OCI-LY3 (cell line): ENCODE measurements at regions not wholly inside any gene's neighbourhood (a gene's known extent, or its start where the extent isn't known, plus 50 kb on each side); places are given as distances from the start of the nearest gene placed in this dataset.

ENCODE experiments used
- H2AFZ ChIP-seq: fragments of 200-600, 300-600 bp; shearing (Covaris generic); 2 replicates; pipeline ENCODE4 v1.6.0; 2014; ENCODE audit warnings: antibody characterized with exemption, low read depth, low read length
- H3K27ac ChIP-seq: fragments of 200-600, 300-600 bp; sonication (generic); 2 replicates; pipeline ENCODE4 v1.5.1; 2014; ENCODE audit warnings: mild to moderate bottlenecking, low read length, moderate library complexity, mixed read lengths
- H3K27me3 ChIP-seq: fragments of 200-600, 300-600 bp; sonication (generic); 2 replicates; pipeline ENCODE4 v1.6.1; 2014; ENCODE audit warnings: low read depth, low read length, mixed read lengths
- H3K36me3 ChIP-seq: fragments of 200-600, 300-600 bp; sonication (generic); replicated peaks from 2 replicates; pipeline ENCODE3; 2014; ENCODE audit warnings: low read depth, low read length, mixed read lengths
- H3K4me1 ChIP-seq: fragments of 300-600, 200-600 bp; sonication (generic); 2 replicates; pipeline ENCODE4 v1.6.1; 2014; ENCODE audit warnings: low read length, mixed read lengths
- H3K4me2 ChIP-seq: fragments of 200-600, 300-600 bp; sonication (generic); 2 replicates; pipeline ENCODE4 v1.6.1; 2014; ENCODE audit warnings: low read length, mixed read lengths
- H3K4me3 ChIP-seq: fragments of 300-600, 200-600 bp; sonication (generic); 2 replicates; pipeline ENCODE4 v1.5.1; 2014; ENCODE audit warnings: antibody characterized with exemption, mild to moderate bottlenecking, low read length, moderate library complexity
- H3K79me2 ChIP-seq: fragments of 300-600, 200-600 bp; shearing (Covaris generic); 2 replicates; pipeline ENCODE4 v1.6.1; 2014; ENCODE audit warnings: mild to moderate bottlenecking, low read length, mixed read lengths
- H3K9ac ChIP-seq: fragments of 300-600, 200-600 bp; shearing (Covaris generic); 2 replicates; pipeline ENCODE4 v1.6.0; 2014; ENCODE audit warnings: mild to moderate bottlenecking, low read length, moderate library complexity
- H3K9me3 ChIP-seq: fragments of 200-600, 300-600 bp; shearing (Covaris generic); 2 replicates; pipeline ENCODE4 v1.6.1; 2014; ENCODE audit warnings: low read length, mixed read lengths; ENCODE audit not compliant: insufficient read depth
- H4K20me1 ChIP-seq: fragments of 200-600, 300-600 bp; sonication (generic); 2 replicates; pipeline ENCODE4 v1.6.1; 2016; ENCODE audit warnings: low read length, mixed read lengths; ENCODE audit not compliant: insufficient read depth
- EZH2phosphoT487 ChIP-seq: fragments of 200-600 bp; shearing (Covaris generic); IDR thresholded peaks from 2 replicates; pipeline ENCODE4 v1.6.1; 2018; ENCODE audit warnings: antibody characterized with exemption, mixed run types, low read depth
- TF ChIP-seq, protein P1 (sequence below): fragments of 200-600, 300-600 bp; sonication (generic); IDR thresholded peaks from 2 replicates; pipeline ENCODE4 v1.5.1; 2014; ENCODE audit warnings: antibody characterized with exemption, low read length, low read depth

DNA sequence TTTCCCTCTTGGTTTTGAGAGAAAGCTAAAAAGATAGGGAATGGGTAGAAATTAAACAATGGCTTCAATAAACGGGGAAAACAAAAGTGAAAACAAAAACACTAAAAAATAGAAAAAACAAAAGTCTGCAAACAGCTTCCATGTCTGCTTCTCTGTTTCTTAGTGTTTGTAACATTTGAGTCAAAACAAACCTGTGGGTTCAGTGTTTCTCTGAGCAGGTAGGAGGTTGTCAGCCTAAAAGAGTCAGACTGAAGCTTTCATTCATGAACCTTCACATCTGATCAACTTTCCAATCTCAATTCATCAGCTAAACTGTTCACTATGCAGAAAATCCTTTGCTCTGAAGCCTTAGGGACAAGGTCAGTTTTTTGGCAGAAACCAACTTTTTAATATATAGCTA lies 102.5 kb upstream of the ADAMTS16 start:
- Histone ChIP-seq H3K27me3 (no peaks in the 10 kb centered on the region), H3K4me1 (peaks cover 14% of the 10 kb centered on the region), H3K4me3 (no peak overlapping the region), H2AFZ (no peak overlapping the region), H3K79me2 (no peaks in the 10 kb centered on the region), H3K27ac (no peak overlapping the region), H3K9me3 (peaks cover 19% of the 10 kb centered on the region), H4K20me1 (no peaks in the 10 kb centered on the region), H3K9ac (no peak overlapping the region), H3K4me2 (no peak overlapping the region), H3K36me3 (peaks cover 35% of the 10 kb centered on the region)
- TF ChIP-seq, protein P1, sequence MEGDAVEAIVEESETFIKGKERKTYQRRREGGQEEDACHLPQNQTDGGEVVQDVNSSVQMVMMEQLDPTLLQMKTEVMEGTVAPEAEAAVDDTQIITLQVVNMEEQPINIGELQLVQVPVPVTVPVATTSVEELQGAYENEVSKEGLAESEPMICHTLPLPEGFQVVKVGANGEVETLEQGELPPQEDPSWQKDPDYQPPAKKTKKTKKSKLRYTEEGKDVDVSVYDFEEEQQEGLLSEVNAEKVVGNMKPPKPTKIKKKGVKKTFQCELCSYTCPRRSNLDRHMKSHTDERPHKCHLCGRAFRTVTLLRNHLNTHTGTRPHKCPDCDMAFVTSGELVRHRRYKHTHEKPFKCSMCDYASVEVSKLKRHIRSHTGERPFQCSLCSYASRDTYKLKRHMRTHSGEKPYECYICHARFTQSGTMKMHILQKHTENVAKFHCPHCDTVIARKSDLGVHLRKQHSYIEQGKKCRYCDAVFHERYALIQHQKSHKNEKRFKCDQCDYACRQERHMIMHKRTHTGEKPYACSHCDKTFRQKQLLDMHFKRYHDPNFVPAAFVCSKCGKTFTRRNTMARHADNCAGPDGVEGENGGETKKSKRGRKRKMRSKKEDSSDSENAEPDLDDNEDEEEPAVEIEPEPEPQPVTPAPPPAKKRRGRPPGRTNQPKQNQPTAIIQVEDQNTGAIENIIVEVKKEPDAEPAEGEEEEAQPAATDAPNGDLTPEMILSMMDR = no peak
- TF ChIP-seq EZH2phosphoT487 = no peak

DNA sequence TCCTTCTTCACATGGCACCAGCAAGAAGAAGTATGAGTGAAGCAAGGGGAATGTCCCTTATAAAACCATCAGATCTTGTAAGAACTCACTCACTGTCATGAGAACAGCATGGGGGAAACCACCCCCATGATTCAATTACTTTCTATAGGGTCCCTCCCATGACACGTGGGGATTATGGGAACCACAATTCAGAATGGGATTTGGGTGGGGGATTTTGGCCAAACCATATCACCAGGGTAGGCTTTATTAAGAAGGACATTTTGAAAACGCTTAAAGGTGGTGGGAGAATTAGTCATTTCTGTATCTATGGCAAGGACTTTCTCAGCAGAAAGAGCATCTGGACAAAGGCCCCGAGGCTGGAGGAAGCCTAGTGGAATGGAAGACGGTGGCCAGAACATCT lies 100.2 kb upstream of the ADAMTS16 start:
- Histone ChIP-seq H3K4me3 (no peak overlapping the region), H3K36me3 (peaks cover 46% of the 10 kb centered on the region), H2AFZ (no peak overlapping the region; the same call in 1 of the 2 replicates), H4K20me1 (no peaks in the 10 kb centered on the region), H3K79me2 (no peaks in the 10 kb centered on the region), H3K27ac (peak overlapping the region; percentile 89), H3K9ac (peak overlapping the region; percentile 23; the same call in 1 of the 2 replicates), H3K4me1 (peaks cover 24% of the 10 kb centered on the region), H3K27me3 (no peaks in the 10 kb centered on the region), H3K9me3 (peaks cover 24% of the 10 kb centered on the region), H3K4me2 (no peak overlapping the region)
- TF ChIP-seq EZH2phosphoT487 = no peak
- TF ChIP-seq, protein P1 = no peak

DNA sequence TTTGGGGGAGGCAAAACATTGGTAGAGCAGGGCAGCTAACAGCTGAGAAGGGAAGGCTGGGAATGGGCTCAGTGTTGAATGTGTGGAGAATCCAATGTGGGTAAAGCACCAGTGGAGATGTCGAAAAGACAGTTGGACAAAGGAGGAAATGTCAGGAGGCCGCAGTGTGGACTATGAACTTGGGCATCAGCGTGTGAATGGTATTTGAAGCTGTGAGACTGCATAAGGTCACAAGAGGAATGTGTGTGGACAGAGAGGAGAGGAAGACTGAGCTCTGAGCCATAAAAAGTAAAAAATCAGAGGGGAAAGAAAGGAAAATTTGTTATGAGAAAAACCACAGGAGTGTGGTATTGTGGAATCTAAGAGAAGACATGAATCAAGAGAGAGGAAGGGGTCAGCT lies 99.4 kb upstream of the ADAMTS16 start:
- no peak overlapping the region for H2AFZ ChIP-seq
- peaks cover 50% of the 10 kb centered on the region for H3K36me3 ChIP-seq
- peaks cover 30% of the 10 kb centered on the region for H3K9me3 ChIP-seq
- no peak overlapping the region for H3K4me2 ChIP-seq
- no peaks in the 10 kb centered on the region for H3K27me3 ChIP-seq
- H3K27ac ChIP-seq = peak overlapping the region; percentile 89
- H3K4me1 ChIP-seq = peaks cover 32% of the 10 kb centered on the region
- no peaks in the 10 kb centered on the region for H3K79me2 ChIP-seq
- no peak overlapping the region for H3K4me3 ChIP-seq
- peak overlapping the region; percentile 23; the same call in 1 of the 2 replicates for H3K9ac ChIP-seq
- TF ChIP-seq, protein P1 = no peak
- no peak for TF ChIP-seq EZH2phosphoT487
- no peaks in the 10 kb centered on the region for H4K20me1 ChIP-seq

DNA sequence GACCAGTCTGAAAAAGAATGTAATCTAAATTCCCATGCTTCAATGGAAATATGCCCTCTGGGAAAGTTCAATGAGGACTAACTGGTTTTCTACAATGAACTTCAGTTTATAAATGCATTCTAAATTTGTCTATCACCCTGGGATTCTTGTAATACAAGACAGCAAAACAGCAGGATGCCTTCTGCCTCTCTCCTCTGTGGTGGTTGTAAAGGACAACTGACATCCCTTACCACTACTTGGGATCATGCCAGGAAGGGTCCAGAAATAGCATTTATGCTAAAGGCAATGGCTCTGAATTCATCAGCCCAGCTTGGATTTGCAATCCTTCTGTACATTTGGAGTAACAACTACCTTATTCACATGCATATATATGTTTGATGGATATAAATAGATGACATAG lies 97.3 kb upstream of the ADAMTS16 start:
- Histone ChIP-seq H2AFZ (no peak overlapping the region), H3K27me3 (no peaks in the 10 kb centered on the region), H3K4me2 (no peak overlapping the region), H3K36me3 (peaks cover 49% of the 10 kb centered on the region), H3K4me3 (no peak overlapping the region), H3K79me2 (no peaks in the 10 kb centered on the region), H3K9ac (no peak overlapping the region), H3K9me3 (peaks cover 28% of the 10 kb centered on the region), H3K4me1 (peaks cover 51% of the 10 kb centered on the region), H3K27ac (no peak overlapping the region), H4K20me1 (no peaks in the 10 kb centered on the region)
- TF ChIP-seq, protein P1 = no peak
- no peak for TF ChIP-seq EZH2phosphoT487
